ENCODE measurements at regions not wholly inside any gene's neighbourhood (a gene's known extent, or its start where the extent isn't known, plus 50 kb on each side); places are given as distances from the start of the nearest gene placed in this dataset.

GRCh38 chr13:71034018-71034417, 833.0 kb downstream of the DACH1 start:
- TF ChIP-seq, protein P1, sequence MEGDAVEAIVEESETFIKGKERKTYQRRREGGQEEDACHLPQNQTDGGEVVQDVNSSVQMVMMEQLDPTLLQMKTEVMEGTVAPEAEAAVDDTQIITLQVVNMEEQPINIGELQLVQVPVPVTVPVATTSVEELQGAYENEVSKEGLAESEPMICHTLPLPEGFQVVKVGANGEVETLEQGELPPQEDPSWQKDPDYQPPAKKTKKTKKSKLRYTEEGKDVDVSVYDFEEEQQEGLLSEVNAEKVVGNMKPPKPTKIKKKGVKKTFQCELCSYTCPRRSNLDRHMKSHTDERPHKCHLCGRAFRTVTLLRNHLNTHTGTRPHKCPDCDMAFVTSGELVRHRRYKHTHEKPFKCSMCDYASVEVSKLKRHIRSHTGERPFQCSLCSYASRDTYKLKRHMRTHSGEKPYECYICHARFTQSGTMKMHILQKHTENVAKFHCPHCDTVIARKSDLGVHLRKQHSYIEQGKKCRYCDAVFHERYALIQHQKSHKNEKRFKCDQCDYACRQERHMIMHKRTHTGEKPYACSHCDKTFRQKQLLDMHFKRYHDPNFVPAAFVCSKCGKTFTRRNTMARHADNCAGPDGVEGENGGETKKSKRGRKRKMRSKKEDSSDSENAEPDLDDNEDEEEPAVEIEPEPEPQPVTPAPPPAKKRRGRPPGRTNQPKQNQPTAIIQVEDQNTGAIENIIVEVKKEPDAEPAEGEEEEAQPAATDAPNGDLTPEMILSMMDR (IDR thresholded peaks at IDR 0.05), result no peak
- H3K36me3 ChIP-seq, result no peaks in the 10 kb centered on the region
- no peaks in the 10 kb centered on the region for H3K9me3 ChIP-seq
- H3K27ac ChIP-seq, result no peak overlapping the region
- no peaks in the 10 kb centered on the region for H3K4me1 ChIP-seq
- H3K9ac ChIP-seq (ENCODE audit: low read depth in 2 of 2, low read length in 2 of 2), result no peak overlapping the region
- no peak for DNase-seq
- H3K27me3 ChIP-seq, result no peaks in the 10 kb centered on the region
- no peak overlapping the region for H3K4me3 ChIP-seq
- intact Hi-C loops (cut with DNase I), result no loop called here

- H3K9ac ChIP-seq (ENCODE audit: low read depth in 2 of 2, low read length in 2 of 2), result no peak overlapping the region
- TF ChIP-seq, protein P1 (IDR thresholded peaks at IDR 0.05), result no peak
- intact Hi-C loops (cut with DNase I), result no loop called here
- no peak overlapping the region for H3K4me3 ChIP-seq
- no peaks in the 10 kb centered on the region for H3K36me3 ChIP-seq
- H3K27me3 ChIP-seq, result no peaks in the 10 kb centered on the region
- H3K27ac ChIP-seq, result no peak overlapping the region
- H3K4me1 ChIP-seq, result no peaks in the 10 kb centered on the region
- H3K9me3 ChIP-seq, result no peaks in the 10 kb centered on the region
- no peak for DNase-seq
These were observed 834.0 kb downstream of the DACH1 start for GRCh38 chr13:71033026-71033425.

DNA sequence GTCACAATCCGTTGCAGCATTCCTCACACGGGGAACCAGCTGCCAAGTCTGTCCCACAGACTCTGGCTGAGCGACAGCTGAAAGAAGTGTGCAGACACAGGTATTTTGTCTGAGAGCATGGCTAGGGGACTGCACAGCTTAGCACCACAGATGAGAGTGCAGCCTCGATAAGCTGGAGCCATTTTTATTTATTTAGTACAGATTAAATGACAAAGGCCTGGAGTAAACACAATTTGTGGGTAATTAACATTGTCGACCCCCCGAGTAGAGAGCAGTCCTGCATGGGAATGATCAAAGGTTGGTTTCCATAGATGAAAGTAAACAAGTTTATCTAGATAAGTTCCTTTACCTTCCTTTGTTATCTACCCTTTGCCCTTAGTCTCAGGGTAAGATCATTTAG, 836.2 kb downstream of the DACH1 start:
- no peak overlapping the region for H3K27ac ChIP-seq
- H3K9me3 ChIP-seq, result no peaks in the 10 kb centered on the region
- no peak overlapping the region for H3K9ac ChIP-seq (ENCODE audit: low read depth in 2 of 2, low read length in 2 of 2)
- DNase-seq, result no peak
- TF ChIP-seq, protein P1 (IDR thresholded peaks at IDR 0.05), result no peak
- intact Hi-C loops (cut with DNase I), result no loop called here
- no peaks in the 10 kb centered on the region for H3K36me3 ChIP-seq
- H3K4me1 ChIP-seq, result no peaks in the 10 kb centered on the region
- H3K27me3 ChIP-seq, result no peaks in the 10 kb centered on the region
- no peak overlapping the region for H3K4me3 ChIP-seq

- Histone ChIP-seq H3K9me3 (no peaks in the 10 kb centered on the region), H3K27ac (no peak overlapping the region), H3K27me3 (no peaks in the 10 kb centered on the region), H3K9ac (ENCODE audit: low read depth in 2 of 2, low read length in 2 of 2) (no peak overlapping the region), H3K4me3 (no peak overlapping the region), H3K4me1 (no peaks in the 10 kb centered on the region), H3K36me3 (no peaks in the 10 kb centered on the region)
- intact Hi-C loops (cut with DNase I), result no loop called here
- TF ChIP-seq, protein P1 (IDR thresholded peaks at IDR 0.05), result no peak
- DNase-seq, result no peak
These were observed 838.1 kb downstream of the DACH1 start for GRCh38 chr13:71028884-71029283.

- H3K27me3 ChIP-seq, result no peaks in the 10 kb centered on the region
- intact Hi-C loops (cut with DNase I), result no loop called here
These were observed 845.1 kb downstream of the DACH1 start for GRCh38 chr13:71021825-71022422.

More at GRCh38 chr13:71021825-71022422, 845.1 kb downstream of the DACH1 start:
- Histone ChIP-seq H3K27ac (no peak overlapping the region), H3K9me3 (no peaks in the 10 kb centered on the region), H3K36me3 (no peaks in the 10 kb centered on the region), H3K4me1 (no peaks in the 10 kb centered on the region), H3K9ac (ENCODE audit: low read depth in 2 of 2, low read length in 2 of 2) (no peak overlapping the region), H3K4me3 (no peak overlapping the region)
- DNase-seq, result no peak
- TF ChIP-seq, protein P1 (IDR thresholded peaks at IDR 0.05), result no peak

Data from colonic mucosa (tissue), 4 donors.